NOMO-1 treated with DMSO at 0.1 percent for 48 hours (cell line): ENCODE measurements at regions not wholly inside any gene's neighbourhood (a gene's known extent, or its start where the extent isn't known, plus 50 kb on each side); places are given as distances from the start of the nearest gene placed in this dataset.
"Not testable (repeated sequence)": the region's sequence is repeated elsewhere in the genome, so short reads cannot be mapped to it uniquely, and the experiment has no call there.

Experiments used
- DNase-seq: peaks from one replicate; lab custom pipeline; 2025; ENCODE audit not compliant: unreplicated experiment; lab: John Stamatoyannopoulos, UW

- DNase-seq = no peak
These were observed 78.8 kb downstream of the IGLL1 start for GRCh38 chr22:23501261-23501619.

- DNase-seq = no peak
These were observed 79.4 kb downstream of the IGLL1 start for GRCh38 chr22:23500508-23501260.

- DNase-seq = no peak
These were observed 80.1 kb downstream of the IGLL1 start for GRCh38 chr22:23499845-23500500.

- DNase-seq = no peak
These were observed 81.0 kb downstream of the IGLL1 start for GRCh38 chr22:23498811-23499798.

GRCh38 chr22:23497889-23498288, 82.2 kb downstream of the IGLL1 start:
- not testable (repeated sequence) for DNase-seq

GRCh38 chr22:23497016-23497885, 82.8 kb downstream of the IGLL1 start:
- DNase-seq = no peak

- DNase-seq = no peak
These were observed 83.7 kb downstream of the IGLL1 start for GRCh38 chr22:23496445-23496833.

- no peak for DNase-seq
These were observed 84.3 kb downstream of the IGLL1 start for GRCh38 chr22:23495614-23496444.

- no peak for DNase-seq
These were observed 85.2 kb downstream of the IGLL1 start for GRCh38 chr22:23494930-23495266.

GRCh38 chr22:23485490-23485889, 94.6 kb downstream of the IGLL1 start:
- no peak for DNase-seq

- no peak for DNase-seq
These were observed 95.4 kb downstream of the IGLL1 start for GRCh38 chr22:23484651-23485050.

GRCh38 chr22:23481369-23481768, 98.7 kb downstream of the IGLL1 start:
- no peak for DNase-seq

GRCh38 chr22:23478175-23478574, 101.9 kb downstream of the IGLL1 start:
- DNase-seq = no peak

GRCh38 chr22:23474531-23474930, 105.6 kb downstream of the IGLL1 start:
- not testable (repeated sequence) for DNase-seq

- no peak for DNase-seq
These were observed 106.2 kb downstream of the IGLL1 start for GRCh38 chr22:23473901-23474300.

- DNase-seq = not testable (repeated sequence)
These were observed 107.7 kb downstream of the IGLL1 start for GRCh38 chr22:23472376-23472775.

- DNase-seq = no peak
These were observed 108.4 kb downstream of the IGLL1 start for GRCh38 chr22:23471698-23472097.

- DNase-seq = no peak
These were observed 109.2 kb downstream of the IGLL1 start for GRCh38 chr22:23470811-23471389.

GRCh38 chr22:23467721-23468294, 112.3 kb downstream of the IGLL1 start:
- no peak for DNase-seq
